Neural cell (in vitro differentiated cells): ENCODE measurements at regions not wholly inside any gene's neighbourhood (a gene's known extent, or its start where the extent isn't known, plus 50 kb on each side); places are given as distances from the start of the nearest gene placed in this dataset.

Experiments used
- H2AFZ ChIP-seq: fragments of 200-600, 300-800 bp; sonication (generic), shearing (Covaris generic); 2 replicates; pipeline ENCODE4 v1.6.0; 2014; ENCODE audit warnings: low read depth, mild to moderate bottlenecking, antibody characterized with exemption, low read length, moderate library complexity
- H3F3A ChIP-seq: fragments of 200-600 bp; shearing (Covaris generic); 2 replicates; pipeline ENCODE4 v1.6.1; 2016; ENCODE audit warnings: mild to moderate bottlenecking, moderate library complexity, mixed read lengths, antibody characterized with exemption, low read length; ENCODE audit not compliant: insufficient read depth, poor library complexity, severe bottlenecking
- H3K27ac ChIP-seq: fragments of 200-600, 300-800 bp; sonication (generic), shearing (Covaris generic); 2 replicates; pipeline ENCODE4 v1.5.1; 2014; ENCODE audit warnings: mild to moderate bottlenecking, low read length, moderate library complexity
- H3K27me3 ChIP-seq: fragments of 300-800, 200-600 bp; sonication (generic), shearing (Covaris generic); 2 replicates; pipeline ENCODE4 v1.6.0; 2014; ENCODE audit warnings: mild to moderate bottlenecking, low read depth, low read length, moderate library complexity; ENCODE audit not compliant: insufficient read depth
- H3K36me3 ChIP-seq: fragments of 300-800, 200-600 bp; sonication (generic), shearing (Covaris generic); 2 replicates; pipeline ENCODE4 v1.5.1; 2014; ENCODE audit warnings: mild to moderate bottlenecking, antibody characterized with exemption, low read length, moderate library complexity; ENCODE audit not compliant: insufficient read depth
- H3K4me2 ChIP-seq: fragments of 300-800, 200-600 bp; sonication (generic), shearing (Covaris generic); 2 replicates; pipeline ENCODE4 v1.6.0; 2014; ENCODE audit warnings: mild to moderate bottlenecking, low read length
- H3K4me3 ChIP-seq: fragments of 300-800, 200-600 bp; sonication (generic), shearing (Covaris generic); 2 replicates; pipeline ENCODE4 v1.5.1; 2014; ENCODE audit warnings: mild to moderate bottlenecking, low read length, moderate library complexity
- H3K79me2 ChIP-seq: fragments of 200-600 bp; shearing (Covaris generic); replicated peaks from 2 replicates; pipeline ENCODE4 v1.6.0; 2014; ENCODE audit warnings: mild to moderate bottlenecking, low read length, moderate library complexity; ENCODE audit not compliant: insufficient read depth
- H3K9ac ChIP-seq: fragments of 300-800, 200-600 bp; sonication (generic), shearing (Covaris generic); 2 replicates; pipeline ENCODE4 v1.6.1; 2016; ENCODE audit warnings: mild to moderate bottlenecking, low read length, mixed read lengths
- H3K9me2 ChIP-seq: fragments of 200-600 bp; shearing (Covaris generic); 2 replicates; pipeline ENCODE4 v1.6.1; 2016; ENCODE audit warnings: mild to moderate bottlenecking, low read length, mixed read lengths; ENCODE audit not compliant: insufficient read depth
- H3K9me3 ChIP-seq: fragments of 200-600, 300-800 bp; sonication (generic), shearing (Covaris generic); 2 replicates; pipeline ENCODE4 v1.6.1; 2016; ENCODE audit warnings: mild to moderate bottlenecking, mixed run types, low read length, moderate library complexity, mixed read lengths
- H4K20me1 ChIP-seq: fragments of 200-600 bp; shearing (Covaris generic); 2 replicates; pipeline ENCODE4 v1.6.1; 2016; ENCODE audit warnings: mild to moderate bottlenecking, mixed run types; ENCODE audit not compliant: insufficient read depth
- CTCF ChIP-seq: fragments of 450-650 bp; IDR thresholded peaks from 2 replicates; pipeline ENCODE4 v1.5.1; 2014; ENCODE audit warnings: antibody characterized with exemption, mild to moderate bottlenecking, moderate library complexity; ENCODE audit not compliant: poor library complexity, severe bottlenecking
- EP300 ChIP-seq: fragments of 450-650 bp; conservative IDR thresholded peaks from 2 replicates; pipeline ENCODE4 v1.6.1; 2014; ENCODE audit warnings: antibody characterized with exemption, mild to moderate bottlenecking, moderate library complexity; ENCODE audit not compliant: poor library complexity, severe bottlenecking
- EZH2 ChIP-seq: fragments of 200-600, 300-800 bp; shearing (Covaris generic), sonication (generic); IDR thresholded peaks from 2 replicates; pipeline ENCODE4 v1.6.1; 2014; ENCODE audit warnings: antibody characterized with exemption, low read length, borderline replicate concordance, mild to moderate bottlenecking; ENCODE audit not compliant: insufficient read depth, poor library complexity, severe bottlenecking
- MXI1 ChIP-seq: fragments of 450-650 bp; conservative IDR thresholded peaks from 2 replicates; pipeline ENCODE4 v1.6.1; 2014; ENCODE audit warnings: antibody characterized with exemption, mild to moderate bottlenecking; ENCODE audit not compliant: poor library complexity, severe bottlenecking
- POLR2AphosphoS5 ChIP-seq: IDR thresholded peaks from 2 replicates; pipeline ENCODE4 v1.6.1; 2012
- RAD21 ChIP-seq: fragments of 450-650 bp; conservative IDR thresholded peaks from 2 replicates; pipeline ENCODE4 v1.6.1; 2014; ENCODE audit warnings: antibody characterized with exemption, mild to moderate bottlenecking, moderate library complexity
- REST ChIP-seq: IDR thresholded peaks from 2 replicates; pipeline ENCODE4 v1.6.1; 2012; ENCODE audit warnings: borderline replicate concordance
- SMC3 ChIP-seq: fragments of 450-650 bp; conservative IDR thresholded peaks from 2 replicates; pipeline ENCODE4 v1.6.1; 2014; ENCODE audit warnings: antibody characterized with exemption, mild to moderate bottlenecking, moderate library complexity; ENCODE audit not compliant: poor library complexity
- TAF1 ChIP-seq: IDR thresholded peaks from 2 replicates; pipeline ENCODE4 v1.6.1; 2012; ENCODE audit warnings: low read depth

- H3K9me2 ChIP-seq = no peaks in the 10 kb centered on the region
- no peaks in the 10 kb centered on the region for H3F3A ChIP-seq
Observed at GRCh38 chr16:80024443-80024842, 423.9 kb upstream of the MAF start.

GRCh38 chr16:80023865-80024264, 423.3 kb upstream of the MAF start:
- no peaks in the 10 kb centered on the region for H3K36me3 ChIP-seq
- H3F3A ChIP-seq = no peaks in the 10 kb centered on the region
- no peaks in the 10 kb centered on the region for H3K9me2 ChIP-seq
- H3K79me2 ChIP-seq = no peaks in the 10 kb centered on the region
- H3K27me3 ChIP-seq = peaks cover 75% of the 10 kb centered on the region
- no peak overlapping the region for H3K4me2 ChIP-seq
- no peaks in the 10 kb centered on the region for H4K20me1 ChIP-seq
- H2AFZ ChIP-seq = no peak overlapping the region
- H3K4me3 ChIP-seq = no peak overlapping the region
- no peaks in the 10 kb centered on the region for H3K9me3 ChIP-seq
- no peak overlapping the region for H3K27ac ChIP-seq
- no peak overlapping the region for H3K9ac ChIP-seq
- TF ChIP-seq MXI1 (no peak), TAF1 (no peak), SMC3 (no peak), RAD21 (no peak), CTCF (no peak), EZH2 (no peak), EP300 (no peak), POLR2AphosphoS5 (no peak)

More at GRCh38 chr16:80024443-80024842, 423.9 kb upstream of the MAF start:
- H3K27ac ChIP-seq = no peak overlapping the region
- no peaks in the 10 kb centered on the region for H3K36me3 ChIP-seq
- H3K9me3 ChIP-seq = no peaks in the 10 kb centered on the region
- peaks cover 73% of the 10 kb centered on the region for H3K27me3 ChIP-seq
- H3K4me2 ChIP-seq = no peak overlapping the region
- H2AFZ ChIP-seq = no peak overlapping the region
- TF ChIP-seq EP300 (no peak), REST (no peak), SMC3 (no peak), RAD21 (no peak), EZH2 (no peak), TAF1 (no peak), MXI1 (no peak), CTCF (no peak), POLR2AphosphoS5 (no peak)
- H3K4me3 ChIP-seq = no peak overlapping the region
- no peaks in the 10 kb centered on the region for H4K20me1 ChIP-seq
- H3K9ac ChIP-seq = no peak overlapping the region
- H3K79me2 ChIP-seq = no peaks in the 10 kb centered on the region
